Panc1 (cell line): ENCODE measurements at regions not wholly inside any gene's neighbourhood (a gene's known extent, or its start where the extent isn't known, plus 50 kb on each side); places are given as distances from the start of the nearest gene placed in this dataset.

Source experiments
- ATAC-seq: fragments of 200-7000 bp; cut with Tn5 transposase; 2 replicates; pipeline ENCODE4 v1.9.1; 2020; ENCODE audit warnings: mild to moderate bottlenecking, moderate library complexity
- BruUV-seq: library from RNA; stranded (reverse); fragments of 400-500 nt; replicated peaks from 2 replicates; lab custom pipeline; 2021; lab: Mats Ljungman, UMichigan
- CTCF ChIA-PET: fragments of 300-600 bp; sonication (Branson Sonifier 250); formaldehyde crosslinking; loops from one replicate; lab custom pipeline; 2022; ENCODE audit warnings: antibody characterized with exemption; lab: Charles Lee
- POLR2A ChIA-PET: fragments of 300-600 bp; sonication (Branson Sonifier 250); formaldehyde crosslinking; loops from one replicate; lab custom pipeline; 2022; ENCODE audit warnings: antibody characterized with exemption; lab: Charles Lee
- DNase-seq: peaks from one replicate; pipeline ENCODE4 v3.0.0-alpha.2; 2010; ENCODE audit warnings: low read depth, low spot score
- H3K27ac ChIP-seq: 2 replicates; pipeline ENCODE4 v1.5.1; 2011; ENCODE audit warnings: mild to moderate bottlenecking, low read length, inconsistent platforms
- H3K27me3 ChIP-seq: fragments of 200-500 bp; sonication (Bioruptor generic); 2 replicates; pipeline ENCODE4 v1.6.0; 2014; ENCODE audit warnings: low read length, inconsistent platforms; ENCODE audit not compliant: control insufficient read depth, insufficient read depth
- H3K36me3 ChIP-seq: fragments of 200-500 bp; sonication (Bioruptor generic); 2 replicates; pipeline ENCODE4 v1.5.1; 2014; ENCODE audit warnings: inconsistent platforms, mild to moderate bottlenecking, low read length, moderate library complexity; ENCODE audit not compliant: control insufficient read depth, insufficient read depth
- H3K4me1 ChIP-seq: 2 replicates; pipeline ENCODE4 v1.5.1; 2011; ENCODE audit warnings: inconsistent platforms, mild to moderate bottlenecking, low read length, moderate library complexity; ENCODE audit not compliant: control insufficient read depth, insufficient read depth
- H3K4me3 ChIP-seq, 2 experiments: 2 replicates each; pipeline ENCODE4 v1.5.1; 2011 to 2012; ENCODE audit warnings: low read depth in 2 of 2, low read length in 2 of 2, mild to moderate bottlenecking in 2 of 2, inconsistent platforms in 1 of 2, moderate library complexity in 1 of 2
- H3K9me3 ChIP-seq: fragments of 200-500 bp; sonication (Bioruptor generic); 2 replicates; pipeline ENCODE4 v1.5.1; 2014; ENCODE audit warnings: low read depth, mild to moderate bottlenecking, inconsistent platforms, low read length, moderate library complexity; ENCODE audit not compliant: control insufficient read depth, insufficient read depth
- POLR2AphosphoS5 ChIP-seq: IDR thresholded peaks from 2 replicates; pipeline ENCODE4 v1.6.1; 2012; ENCODE audit warnings: mild to moderate bottlenecking, low read depth, low read length, moderate library complexity
- REST ChIP-seq, 2 experiments: IDR thresholded peaks; 2 replicates each; pipeline ENCODE4 v1.6.1; 2011 to 2012; ENCODE audit warnings: low read depth in 2 of 2, control low read depth in 1 of 2, low read length in 1 of 2, mild to moderate bottlenecking in 1 of 2, moderate library complexity in 1 of 2; ENCODE audit not compliant: insufficient read depth in 1 of 2
- SIN3A ChIP-seq: IDR thresholded peaks from 2 replicates; pipeline ENCODE4 v1.6.1; 2012; ENCODE audit warnings: low read depth, mild to moderate bottlenecking, low read length, moderate library complexity, borderline replicate concordance; ENCODE audit not compliant: insufficient read depth
- TCF7L2 ChIP-seq: IDR thresholded peaks from 2 replicates; pipeline ENCODE4 v1.6.1; 2011; ENCODE audit warnings: mild to moderate bottlenecking, low read depth, low read length, inconsistent platforms
- in situ Hi-C: cut with HindIII; loops from 2 replicates; pipeline ENCODE4 v1.10.0; 2016; ENCODE audit warnings: low sequenced_read_pairs, low pct_unique_long_range_greater_than_20kb
- intact Hi-C: fragments of 100-400 bp; cut with micrococcal nuclease; formaldehyde crosslinking; loops from one replicate; pipeline ENCODE4 v1.10.0; 2022; ENCODE audit not compliant: unreplicated experiment
- TF ChIP-seq, protein P1 (sequence below): fragments of 450-650 bp; IDR thresholded peaks from 2 replicates; pipeline ENCODE4 v1.5.1; 2017; ENCODE audit warnings: mild to moderate bottlenecking

GRCh38 chr6:116994447-116994846, 117.4 kb downstream of the RFX6 start:
- no peak for ATAC-seq
- DNase-seq: no peak
- Histone ChIP-seq H3K27ac (no peak overlapping the region), H3K4me1 (no peaks in the 10 kb centered on the region), H3K27me3 (no peaks in the 10 kb centered on the region), H3K9me3 (no peaks in the 10 kb centered on the region), H3K36me3 (no peaks in the 10 kb centered on the region), H3K4me3 (no peak overlapping the region)
- intact Hi-C loops: no loop called here
- POLR2A ChIA-PET: no interaction called here
- CTCF ChIA-PET: no interaction called here
- TF ChIP-seq SIN3A (no peak), REST (IDR thresholded peaks at IDR 0.05; ENCODE audit: insufficient read depth in 1 of 2, low read depth in 2 of 2, low read length in 1 of 2) (no peak)
- BruUV-seq: no TSS peak
- in situ Hi-C loops: no loop called here

DNA sequence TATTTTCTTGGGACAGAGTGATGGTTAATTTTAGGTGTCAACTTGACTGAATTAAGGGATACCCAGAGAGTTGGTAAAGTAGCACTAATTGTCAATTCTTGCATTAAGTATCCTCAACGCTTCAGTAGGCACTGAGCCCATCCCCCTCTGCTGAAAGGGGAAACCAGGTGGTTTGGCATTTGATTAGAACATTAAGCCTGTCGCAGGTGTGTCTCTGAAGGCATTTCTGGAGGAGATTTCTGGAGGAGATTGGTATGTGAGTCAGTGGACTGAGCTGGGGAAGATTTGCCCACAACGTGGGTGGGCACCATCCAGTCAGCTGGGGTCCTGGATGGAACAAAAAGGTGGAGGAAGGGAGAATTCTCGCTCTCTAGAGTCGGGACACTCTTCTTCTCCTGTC, 119.8 kb downstream of the RFX6 start:
- Histone ChIP-seq H3K27me3 (no peaks in the 10 kb centered on the region), H3K4me3 (no peak overlapping the region), H3K4me1 (no peaks in the 10 kb centered on the region), H3K36me3 (no peaks in the 10 kb centered on the region), H3K27ac (no peak overlapping the region), H3K9me3 (no peaks in the 10 kb centered on the region)
- CTCF ChIA-PET: interaction anchor here (0.7 kb wide), 1 partner anchor 23 kb away, joined by 5 read pairs; no protein-coding TSS in a partner anchor
- ATAC-seq: no peak
- intact Hi-C loops: no loop called here
- no peak for TF ChIP-seq TCF7L2
- TF ChIP-seq SIN3A: no peak
- TF ChIP-seq POLR2AphosphoS5: no peak
- TF ChIP-seq REST (IDR thresholded peaks at IDR 0.05; ENCODE audit: insufficient read depth in 1 of 2, low read depth in 2 of 2, low read length in 1 of 2): no peak
- TF ChIP-seq, protein P1, sequence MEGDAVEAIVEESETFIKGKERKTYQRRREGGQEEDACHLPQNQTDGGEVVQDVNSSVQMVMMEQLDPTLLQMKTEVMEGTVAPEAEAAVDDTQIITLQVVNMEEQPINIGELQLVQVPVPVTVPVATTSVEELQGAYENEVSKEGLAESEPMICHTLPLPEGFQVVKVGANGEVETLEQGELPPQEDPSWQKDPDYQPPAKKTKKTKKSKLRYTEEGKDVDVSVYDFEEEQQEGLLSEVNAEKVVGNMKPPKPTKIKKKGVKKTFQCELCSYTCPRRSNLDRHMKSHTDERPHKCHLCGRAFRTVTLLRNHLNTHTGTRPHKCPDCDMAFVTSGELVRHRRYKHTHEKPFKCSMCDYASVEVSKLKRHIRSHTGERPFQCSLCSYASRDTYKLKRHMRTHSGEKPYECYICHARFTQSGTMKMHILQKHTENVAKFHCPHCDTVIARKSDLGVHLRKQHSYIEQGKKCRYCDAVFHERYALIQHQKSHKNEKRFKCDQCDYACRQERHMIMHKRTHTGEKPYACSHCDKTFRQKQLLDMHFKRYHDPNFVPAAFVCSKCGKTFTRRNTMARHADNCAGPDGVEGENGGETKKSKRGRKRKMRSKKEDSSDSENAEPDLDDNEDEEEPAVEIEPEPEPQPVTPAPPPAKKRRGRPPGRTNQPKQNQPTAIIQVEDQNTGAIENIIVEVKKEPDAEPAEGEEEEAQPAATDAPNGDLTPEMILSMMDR: no peak
- POLR2A ChIA-PET: no interaction called here
- in situ Hi-C loops: no loop called here
- BruUV-seq: no TSS peak
- no peak for DNase-seq
